MM.1S (cell line): ENCODE measurements at regions not wholly inside any gene's neighbourhood (a gene's known extent, or its start where the extent isn't known, plus 50 kb on each side); places are given as distances from the start of the nearest gene placed in this dataset.

Experiments
- EZH2 ChIP-seq: fragments of 300-600 bp; sonication (generic); optimal IDR thresholded peaks from 2 replicates; pipeline ENCODE3; 2017; ENCODE audit warnings: low read depth, mild to moderate bottlenecking, antibody characterized with exemption, low read length, mixed read lengths
- EZH2phosphoT487 ChIP-seq: fragments of 300-600 bp; sonication (generic); IDR thresholded peaks from 2 replicates; pipeline ENCODE4 v1.6.1; 2018; ENCODE audit warnings: antibody characterized with exemption, low read length
- TF ChIP-seq, protein P1 (sequence below): fragments of 300-600 bp; sonication (generic); IDR thresholded peaks from 2 replicates; pipeline ENCODE4 v1.5.1; 2016; ENCODE audit warnings: antibody characterized with exemption, low read length, mixed read lengths

- TF ChIP-seq EZH2 (no peak), EZH2phosphoT487 (no peak)
- TF ChIP-seq, protein P1, sequence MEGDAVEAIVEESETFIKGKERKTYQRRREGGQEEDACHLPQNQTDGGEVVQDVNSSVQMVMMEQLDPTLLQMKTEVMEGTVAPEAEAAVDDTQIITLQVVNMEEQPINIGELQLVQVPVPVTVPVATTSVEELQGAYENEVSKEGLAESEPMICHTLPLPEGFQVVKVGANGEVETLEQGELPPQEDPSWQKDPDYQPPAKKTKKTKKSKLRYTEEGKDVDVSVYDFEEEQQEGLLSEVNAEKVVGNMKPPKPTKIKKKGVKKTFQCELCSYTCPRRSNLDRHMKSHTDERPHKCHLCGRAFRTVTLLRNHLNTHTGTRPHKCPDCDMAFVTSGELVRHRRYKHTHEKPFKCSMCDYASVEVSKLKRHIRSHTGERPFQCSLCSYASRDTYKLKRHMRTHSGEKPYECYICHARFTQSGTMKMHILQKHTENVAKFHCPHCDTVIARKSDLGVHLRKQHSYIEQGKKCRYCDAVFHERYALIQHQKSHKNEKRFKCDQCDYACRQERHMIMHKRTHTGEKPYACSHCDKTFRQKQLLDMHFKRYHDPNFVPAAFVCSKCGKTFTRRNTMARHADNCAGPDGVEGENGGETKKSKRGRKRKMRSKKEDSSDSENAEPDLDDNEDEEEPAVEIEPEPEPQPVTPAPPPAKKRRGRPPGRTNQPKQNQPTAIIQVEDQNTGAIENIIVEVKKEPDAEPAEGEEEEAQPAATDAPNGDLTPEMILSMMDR: no peak
Observed at GRCh38 chr14:53872681-53873089, 83.9 kb downstream of the BMP4 start.
